ENCODE measurements at regions not wholly inside any gene's neighbourhood (a gene's known extent, or its start where the extent isn't known, plus 50 kb on each side); places are given as distances from the start of the nearest gene placed in this dataset.

GRCh38 chr9:38233796-38234355 lies 158.6 kb upstream of the ALDH1B1 start:
- intact Hi-C loops (cut with DNase I), result no loop called here
- DNase-seq, result no peak

- DNase-seq, result no peak
- intact Hi-C loops (cut with DNase I), result no loop called here
Observed at GRCh38 chr9:38233343-38233742, 159.2 kb upstream of the ALDH1B1 start.

DNA sequence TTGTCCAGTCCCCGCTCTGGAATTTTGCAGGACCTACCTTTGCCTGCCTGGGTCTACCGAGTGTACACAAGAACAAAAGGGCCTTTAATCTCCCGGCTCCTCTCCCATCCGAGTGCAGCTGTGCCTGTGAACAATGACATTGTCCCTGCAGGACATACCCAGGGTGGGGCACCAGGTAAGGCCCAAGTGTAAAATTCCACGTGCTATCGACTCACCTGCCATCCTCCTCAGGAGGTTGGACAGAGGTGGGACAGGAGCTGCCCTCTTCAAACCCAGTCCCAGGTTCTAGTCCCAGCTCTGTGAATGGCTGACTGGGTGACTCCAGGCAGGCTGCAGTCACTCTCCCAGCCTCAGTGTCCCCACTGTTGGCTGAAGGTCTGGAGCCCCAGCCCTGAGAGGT lies 159.6 kb upstream of the ALDH1B1 start:
- intact Hi-C loops (cut with DNase I), result no loop called here
- no peak for DNase-seq

- intact Hi-C loops (cut with DNase I), result no loop called here
Observed at GRCh38 chr9:38229504-38230155, 160.6 kb upstream of the SHB start.

DNA sequence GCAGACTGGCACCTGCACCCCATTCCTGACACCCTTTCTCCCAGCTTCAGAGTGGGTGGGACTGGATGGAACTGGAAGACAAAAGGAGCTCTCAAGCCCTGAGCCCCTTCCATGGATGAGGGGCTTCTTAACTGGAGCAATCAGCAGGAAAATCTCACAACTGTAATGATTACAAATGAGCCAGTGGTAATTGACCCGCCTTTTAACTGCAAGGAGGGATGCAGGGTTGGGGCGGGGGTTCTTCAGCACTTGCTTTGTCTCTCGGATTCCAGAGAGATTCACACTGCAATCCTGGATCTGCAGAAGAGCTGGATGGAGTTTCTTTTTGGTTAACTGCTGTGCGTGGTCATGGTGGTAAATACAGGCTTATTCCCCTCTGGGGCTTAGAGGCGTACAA lies 160.1 kb upstream of the SHB start:
- no peak for DNase-seq
- intact Hi-C loops (cut with DNase I), result no loop called here

More at GRCh38 chr9:38229504-38230155, 160.6 kb upstream of the SHB start:
- DNase-seq, result no peak

DNA sequence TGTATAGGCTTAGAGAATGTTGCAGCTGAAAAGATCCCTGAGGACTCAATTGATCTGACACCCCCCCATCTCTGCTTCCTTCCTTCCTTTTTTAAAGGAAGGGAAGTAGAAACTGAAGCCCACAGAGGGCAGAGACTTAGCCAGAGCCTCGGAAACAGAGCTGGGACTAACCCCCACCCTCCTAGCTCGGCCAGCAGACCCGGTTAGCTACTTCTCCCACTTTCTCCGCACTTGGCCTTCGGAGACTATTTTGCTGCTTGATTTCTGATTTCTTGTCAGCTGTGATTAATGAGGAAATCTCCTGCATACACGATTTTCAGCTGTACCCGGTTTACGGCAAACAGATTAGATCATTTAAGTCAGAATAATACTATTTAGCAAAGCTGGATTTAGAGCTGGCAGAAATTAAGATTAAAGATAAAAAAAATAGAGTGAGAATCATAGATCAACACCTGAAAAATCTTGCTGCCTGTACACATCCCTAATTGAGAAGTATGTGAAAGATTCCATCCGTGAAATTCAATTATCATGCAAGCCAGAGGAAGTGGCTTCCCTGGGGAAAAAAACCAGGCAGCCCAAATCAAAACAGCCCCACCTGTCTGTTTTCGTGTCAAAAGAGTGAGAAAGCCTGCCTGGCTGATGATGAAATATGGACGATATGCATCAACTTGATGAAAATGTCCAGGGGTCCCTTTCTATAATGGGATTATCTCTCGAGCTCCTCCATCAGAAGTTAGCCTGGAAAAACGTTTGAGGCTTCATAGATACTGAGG lies 159.5 kb upstream of the SHB start:
- intact Hi-C loops (cut with DNase I), result no loop called here
- no peak for DNase-seq

DNA sequence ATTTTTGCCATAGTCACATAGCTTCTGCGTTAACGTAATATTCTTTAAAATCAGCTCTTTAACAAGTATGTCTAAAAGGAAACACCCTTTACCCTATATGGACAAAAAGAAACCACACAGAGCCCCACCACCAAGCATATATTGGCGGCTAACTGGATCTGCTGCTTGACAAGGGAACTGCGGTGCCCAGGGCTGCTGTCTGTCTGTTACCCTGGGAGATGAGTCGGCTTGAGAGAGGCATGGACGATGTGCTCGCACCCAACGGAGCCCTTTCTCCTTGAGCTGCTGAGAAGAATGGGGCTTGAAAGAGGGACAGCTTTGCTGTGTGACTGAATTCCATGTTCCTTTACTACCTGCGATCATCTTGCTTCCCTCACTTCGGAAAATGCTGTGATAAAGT lies 158.6 kb upstream of the SHB start:
- no peak for DNase-seq
- intact Hi-C loops (cut with DNase I), result no loop called here

GRCh38 chr9:38227061-38227540 lies 158.1 kb upstream of the SHB start:
- DNase-seq, result peak in 2 of 10 donors; percentile 13 to 78
- intact Hi-C loops (cut with DNase I), result no loop called here

DNA sequence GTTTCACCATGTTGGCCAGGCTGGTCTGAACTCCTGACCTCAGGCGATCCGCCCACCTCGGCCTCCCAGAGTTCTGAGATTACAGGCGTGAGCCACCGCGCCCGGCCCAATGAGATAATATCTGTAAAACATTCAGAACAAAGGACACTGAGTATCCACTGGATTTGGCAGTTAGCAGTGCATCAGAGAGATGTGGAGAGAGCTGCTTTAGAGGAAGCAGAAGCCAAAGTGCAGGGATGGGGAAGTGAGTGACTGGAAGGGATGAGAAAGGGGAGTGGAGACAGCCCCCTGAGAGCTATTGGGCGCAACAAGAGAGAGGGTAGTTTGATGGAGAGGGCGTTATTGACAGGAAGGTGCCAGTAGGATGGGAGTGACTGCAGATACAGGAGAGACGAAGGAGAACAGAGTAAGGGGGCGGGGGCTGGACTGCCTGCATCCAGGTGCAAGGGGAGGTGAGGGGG lies 157.5 kb upstream of the SHB start:
- intact Hi-C loops (cut with DNase I), result no loop called here

GRCh38 chr9:38224941-38225340 lies 155.9 kb upstream of the SHB start:
- DNase-seq, result no peak
- intact Hi-C loops (cut with DNase I), result no loop called here

More for the DNA sequence above, 157.5 kb upstream of the SHB start:
- no peak for DNase-seq

DNA sequence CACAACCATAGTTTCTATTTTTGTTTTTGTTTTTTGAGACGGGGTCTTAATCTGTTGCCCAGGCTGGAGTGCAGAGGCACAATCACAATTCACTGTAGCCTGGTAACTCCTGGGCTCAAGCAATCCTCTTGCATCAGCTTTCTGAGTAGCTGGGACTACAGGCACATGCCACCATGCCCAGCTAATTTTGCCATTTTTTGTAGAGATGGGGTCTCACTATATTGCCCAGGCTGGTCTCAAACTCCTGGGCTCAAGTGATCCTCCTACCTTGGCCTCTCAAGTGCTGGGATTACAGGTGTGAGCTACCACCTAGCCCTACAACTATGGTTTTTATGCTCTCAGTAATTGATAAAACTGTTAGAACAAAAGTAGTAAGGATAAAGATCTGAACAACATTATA lies 147.5 kb upstream of the SHB start:
- intact Hi-C loops (cut with DNase I), result no loop called here
- DNase-seq, result no peak

DNA sequence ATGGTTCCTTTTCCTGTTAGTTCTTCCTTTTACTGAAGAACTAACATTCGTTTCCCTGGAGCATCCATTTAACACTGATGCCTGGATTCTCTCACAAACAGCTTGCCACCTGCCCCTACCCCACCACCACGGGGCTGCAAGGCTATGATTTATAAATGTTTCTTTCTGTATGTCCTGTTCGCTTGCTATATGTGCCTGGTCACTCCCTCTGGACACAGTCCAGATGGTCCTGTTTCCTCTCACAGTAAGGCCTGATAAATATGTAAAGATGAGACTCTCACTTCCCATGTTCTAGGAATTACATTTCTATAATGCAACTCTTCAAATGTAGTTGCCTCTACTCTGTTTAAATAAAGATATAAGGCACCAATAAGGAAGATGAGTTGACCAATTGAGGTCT lies 146.4 kb upstream of the SHB start:
- DNase-seq, result no peak
- intact Hi-C loops (cut with DNase I), result no loop called here

GRCh38 chr9:38214432-38214831 lies 145.4 kb upstream of the SHB start:
- intact Hi-C loops (cut with DNase I), result no loop called here

GRCh38 chr9:38213631-38214299 lies 144.7 kb upstream of the SHB start:
- DNase-seq, result no peak
- intact Hi-C loops (cut with DNase I), result no loop called here

More at GRCh38 chr9:38214432-38214831, 145.4 kb upstream of the SHB start:
- DNase-seq, result no peak

GRCh38 chr9:38212016-38212415 lies 143.0 kb upstream of the SHB start:
- no peak for DNase-seq
- intact Hi-C loops (cut with DNase I), result no loop called here

GRCh38 chr9:38211002-38211401 lies 142.0 kb upstream of the SHB start:
- DNase-seq, result no peak
- intact Hi-C loops (cut with DNase I), result no loop called here

GRCh38 chr9:38208206-38208901 lies 139.3 kb upstream of the SHB start:
- intact Hi-C loops (cut with DNase I), result no loop called here
- DNase-seq, result no peak

DNA sequence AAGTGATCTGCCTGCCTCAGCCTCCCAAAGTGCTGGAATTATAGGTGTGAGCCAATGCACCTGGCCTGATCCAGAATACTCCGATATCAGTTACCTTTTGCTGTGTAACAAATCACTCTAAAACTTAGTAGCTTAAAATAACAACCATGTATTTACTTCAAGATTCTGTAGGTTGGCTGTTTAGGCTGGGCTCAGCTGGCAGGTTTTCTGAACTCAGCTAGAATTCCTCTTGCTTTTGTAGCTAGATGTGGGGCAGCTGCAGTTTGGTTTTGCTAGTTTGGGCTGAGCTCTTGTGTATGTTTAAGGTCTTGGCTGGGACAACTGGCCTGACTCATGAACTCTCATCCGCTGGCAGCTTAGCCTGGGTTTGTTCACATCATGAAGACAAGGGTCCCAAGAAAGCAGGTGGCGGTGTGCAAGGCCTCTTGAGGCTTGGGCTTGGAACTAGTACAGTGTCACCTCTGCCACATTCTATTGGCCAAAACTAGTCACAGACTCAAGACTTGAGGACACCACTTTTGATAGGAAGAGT lies 138.3 kb upstream of the SHB start:
- DNase-seq, result no peak
- intact Hi-C loops (cut with DNase I), result no loop called here

- intact Hi-C loops (cut with DNase I), result no loop called here
- no peak for DNase-seq
Observed at GRCh38 chr9:38205279-38205678, 136.3 kb upstream of the SHB start.

DNA sequence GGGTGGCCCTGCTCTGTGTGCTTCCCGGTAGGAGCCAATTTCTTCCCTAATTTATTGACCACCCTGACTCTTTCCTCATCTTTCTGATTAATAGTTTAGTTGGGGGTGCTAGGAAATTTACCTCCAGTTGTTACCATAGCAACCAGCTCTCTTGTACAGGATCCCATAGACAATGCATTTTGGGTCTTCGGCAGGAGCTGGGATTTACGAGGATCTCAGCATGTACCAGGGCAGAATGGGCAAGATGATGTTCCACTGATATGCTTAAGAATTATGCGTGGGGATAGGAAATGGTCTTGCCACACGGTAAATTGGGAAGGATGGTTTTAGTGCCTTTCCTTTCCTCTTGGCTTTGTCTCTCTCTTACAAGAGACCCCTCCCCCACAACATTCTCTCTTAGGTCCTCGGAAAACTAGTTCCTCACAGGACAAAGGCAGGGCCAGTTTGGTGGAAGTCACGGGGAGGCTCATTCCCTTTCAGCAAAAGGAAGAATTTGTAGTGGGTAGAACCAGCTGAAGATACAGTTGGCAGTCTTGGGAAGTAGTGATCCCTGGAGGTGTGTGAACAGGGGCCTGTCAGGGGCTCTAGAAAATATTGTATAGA lies 133.4 kb upstream of the SHB start:
- intact Hi-C loops (cut with DNase I), result no loop called here
- DNase-seq, result no peak

Measured in posterior cingulate gyrus (tissue), 11 donors.